ENCODE measurements at regions not wholly inside any gene's neighbourhood (a gene's known extent, or its start where the extent isn't known, plus 50 kb on each side); places are given as distances from the start of the nearest gene placed in this dataset.
"Not testable (repeated sequence)": the region's sequence is repeated elsewhere in the genome, so short reads cannot be mapped to it uniquely, and the experiment has no call there.

DNA sequence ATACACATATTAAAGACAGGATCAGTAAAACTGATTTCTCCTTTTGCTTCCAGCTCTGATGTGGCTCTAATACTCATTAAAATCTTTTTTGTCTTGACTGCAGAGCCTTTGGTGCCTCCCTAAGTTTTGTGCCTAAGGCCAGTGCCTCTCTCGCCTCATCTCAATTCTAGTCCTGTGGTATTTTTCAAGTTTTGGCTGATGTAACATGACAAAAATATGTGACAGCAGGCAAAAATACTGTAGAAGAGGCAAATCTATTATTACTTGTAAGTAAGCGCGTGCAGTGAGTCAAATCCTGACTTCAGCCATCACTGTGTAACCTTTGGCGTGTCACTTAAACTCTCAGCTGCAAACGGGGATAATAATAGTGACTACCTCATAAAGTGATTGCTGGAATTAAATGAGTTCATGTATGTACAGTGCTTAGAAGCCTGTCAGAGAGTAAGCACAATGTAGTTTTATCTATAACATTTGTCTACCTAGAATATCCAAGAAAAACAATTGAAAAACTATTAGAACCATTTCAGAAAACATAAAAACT is 74.0 kb downstream of the MAB21L3 start:
- no peak for DNase-seq (ENCODE audit: low read depth)

DNA sequence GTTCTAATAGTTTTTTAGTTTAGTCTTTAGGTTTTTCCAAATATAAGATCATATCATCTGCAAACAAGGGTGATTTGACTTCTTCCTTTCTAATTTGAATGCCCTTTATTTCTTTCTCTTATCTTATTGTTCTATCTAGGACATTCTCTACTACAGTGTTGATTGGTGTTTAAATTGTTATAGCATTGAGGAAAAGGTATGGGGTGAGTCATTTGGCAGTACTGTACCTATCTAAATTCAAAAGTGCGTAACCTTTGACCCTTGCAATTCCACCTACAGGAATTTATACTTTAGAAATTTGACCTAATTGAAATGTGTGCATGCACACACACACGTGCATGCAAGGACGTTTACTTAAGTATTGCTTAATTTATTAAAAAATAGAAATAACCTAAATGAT is 78.3 kb downstream of the MAB21L3 start:
- DNase-seq (ENCODE audit: low read depth): no peak

DNA sequence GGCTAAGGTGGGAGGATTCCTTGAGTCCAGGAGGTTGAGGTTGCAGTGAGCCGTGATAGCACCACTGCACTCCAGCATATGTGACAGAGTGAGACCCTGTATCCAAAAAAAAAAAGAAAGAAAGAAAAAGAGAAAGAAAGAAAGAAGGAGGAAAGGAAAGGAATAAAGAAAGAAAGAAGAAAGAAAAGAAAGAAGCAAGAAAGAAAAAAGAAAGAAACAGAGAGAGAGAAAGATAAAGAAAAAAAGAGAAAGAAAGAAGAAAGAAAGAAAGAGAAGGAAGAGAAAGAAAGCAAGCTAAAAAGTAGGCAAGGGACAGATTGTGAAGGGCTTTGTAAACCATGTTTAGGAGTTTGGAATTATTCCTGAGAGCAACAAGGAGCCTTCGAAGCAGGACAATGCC is 80.1 kb downstream of the MAB21L3 start:
- no peak for DNase-seq (ENCODE audit: low read depth)

DNA sequence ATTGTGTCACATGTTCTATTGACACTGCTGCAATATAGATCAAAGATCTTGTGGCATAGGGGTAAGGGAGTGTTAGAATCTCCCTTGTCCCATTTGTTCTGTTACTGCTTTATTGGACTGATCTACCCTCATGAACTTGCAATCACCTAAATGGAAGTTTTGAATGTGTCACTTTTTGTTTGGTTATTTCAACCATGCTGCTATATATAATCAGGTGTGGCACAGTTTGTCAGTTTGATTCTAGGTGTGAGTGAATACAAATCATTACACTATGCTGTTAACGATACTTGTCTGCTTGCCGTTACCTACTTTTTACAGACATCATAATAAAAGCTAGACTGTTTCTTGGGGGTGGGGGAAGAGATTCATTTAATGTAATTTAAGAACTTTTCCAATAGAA is 82.6 kb downstream of the MAB21L3 start:
- no peak for DNase-seq (ENCODE audit: low read depth)

DNA sequence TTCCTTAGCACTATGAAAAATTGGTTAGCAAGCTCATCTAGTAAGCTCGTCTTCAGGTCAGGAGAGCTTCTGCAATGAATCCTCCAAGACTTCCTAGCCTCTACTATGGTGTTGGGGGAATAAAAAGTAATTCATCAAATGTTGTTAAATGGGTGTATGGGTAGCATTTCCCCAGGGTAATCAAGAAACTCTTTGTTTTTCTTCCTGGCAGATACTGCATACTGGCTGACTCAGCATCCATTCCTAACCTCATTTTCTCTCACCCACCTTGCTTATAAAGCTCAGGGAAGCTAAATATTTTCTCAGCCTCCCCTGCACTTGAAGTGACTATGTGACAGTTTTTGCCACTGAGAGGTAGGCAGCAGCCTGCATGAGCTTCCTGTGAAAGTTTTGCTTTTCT is 83.4 kb downstream of the MAB21L3 start:
- DNase-seq (ENCODE audit: low read depth): no peak

DNA sequence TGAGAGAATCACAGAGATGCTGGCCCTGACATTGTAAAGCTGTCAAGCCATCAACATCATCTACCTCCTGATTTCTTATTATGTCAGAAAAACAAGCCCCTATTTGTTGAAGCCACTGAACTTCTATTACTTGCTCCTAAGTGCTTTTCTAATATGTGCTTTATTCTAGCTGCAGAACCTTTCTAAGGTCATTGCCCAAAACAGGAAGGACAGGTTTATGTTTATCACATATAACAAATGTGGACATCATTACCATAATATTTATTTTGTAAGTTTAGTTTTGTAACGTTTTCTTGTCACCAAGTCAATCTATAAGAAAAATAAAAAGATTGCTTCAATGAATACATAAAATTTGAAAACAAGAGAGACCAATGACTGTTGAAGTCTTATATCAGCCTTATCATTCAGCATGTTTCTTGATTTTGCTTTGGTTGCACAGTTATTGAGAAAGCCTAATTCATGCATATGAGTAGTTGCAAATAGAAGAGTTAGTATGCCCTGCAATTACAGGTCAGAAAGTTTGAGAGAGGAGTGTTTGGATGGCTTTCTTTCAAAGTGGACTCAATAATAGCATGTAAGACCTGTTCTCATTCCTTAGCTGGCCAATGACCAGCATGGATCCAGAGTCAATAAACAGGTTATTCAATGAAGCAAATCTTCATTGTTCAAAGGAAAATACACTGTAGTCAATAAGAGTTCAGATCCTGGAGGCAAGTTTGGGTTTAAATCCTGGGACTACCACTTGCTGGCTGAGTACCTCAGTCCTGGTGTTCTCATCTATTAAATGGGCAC is 84.1 kb downstream of the MAB21L3 start:
- DNase-seq (ENCODE audit: low read depth): no peak

DNA sequence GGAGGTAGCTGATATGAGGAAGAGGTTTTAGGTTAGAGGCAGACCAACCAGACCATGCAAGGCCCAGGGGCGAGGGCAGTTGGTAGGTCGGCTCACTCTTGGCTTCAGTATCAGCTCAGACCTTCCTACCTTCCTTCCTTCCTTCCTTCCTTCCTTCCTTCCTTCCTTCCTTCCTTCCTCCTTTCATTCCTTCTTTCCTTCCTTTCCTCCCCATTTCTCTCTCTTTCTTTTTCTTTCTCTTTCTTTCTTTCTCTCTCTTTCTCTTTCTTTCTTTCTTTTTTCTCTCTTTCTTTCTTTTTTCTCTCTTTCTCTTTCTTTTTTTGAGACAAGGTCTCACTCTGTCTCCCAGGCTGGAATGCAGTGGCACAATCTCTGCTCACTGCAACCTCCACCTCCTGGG is 89.1 kb downstream of the MAB21L3 start:
- DNase-seq (ENCODE audit: low read depth): not testable (repeated sequence)

DNA sequence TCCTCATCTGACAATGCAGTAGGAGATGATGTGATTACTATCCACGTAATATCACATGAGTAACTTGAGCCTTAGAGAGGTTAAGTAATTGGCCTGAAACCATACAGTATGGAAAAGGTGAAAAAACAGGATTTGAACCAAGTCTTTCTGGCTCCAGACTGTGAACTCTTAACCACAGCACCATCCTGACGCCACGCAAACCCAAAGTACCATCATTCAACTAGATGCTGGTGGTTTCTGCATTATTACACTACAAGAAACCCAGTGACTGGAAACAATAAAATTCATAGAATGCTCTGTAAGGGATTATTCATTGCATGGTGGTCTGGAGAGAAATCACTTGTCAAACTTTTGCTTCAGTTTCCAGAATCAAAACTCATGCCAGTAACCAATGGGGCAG is 90.7 kb downstream of the MAB21L3 start:
- DNase-seq (ENCODE audit: low read depth): no peak

DNA sequence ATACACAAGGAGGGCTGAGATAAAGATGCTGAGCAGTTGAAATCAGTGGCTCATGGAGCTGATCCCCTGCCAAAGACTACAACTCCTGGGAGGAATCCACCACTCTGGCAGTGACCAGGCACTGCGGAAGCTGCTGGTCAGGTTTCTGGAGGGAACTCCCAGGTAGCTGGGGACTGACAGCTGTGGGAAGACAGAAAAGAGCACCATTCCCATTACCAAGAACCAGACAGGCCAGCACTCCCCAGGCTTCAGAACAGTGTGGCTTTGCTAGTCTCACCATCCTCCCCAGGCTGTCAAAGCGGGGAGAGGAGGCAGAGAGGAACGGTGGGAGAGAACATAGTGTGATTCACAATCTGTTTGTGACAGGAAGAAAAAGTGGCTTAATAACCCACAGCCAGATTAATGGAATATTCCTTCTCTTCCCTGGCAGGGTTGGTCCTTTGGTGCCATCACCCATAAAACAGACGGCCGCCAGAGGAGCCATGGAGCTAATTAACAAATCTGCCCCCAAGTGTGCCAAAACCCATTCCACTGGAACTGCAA is 92.1 kb downstream of the MAB21L3 start:
- DNase-seq (ENCODE audit: low read depth): no peak

DNA sequence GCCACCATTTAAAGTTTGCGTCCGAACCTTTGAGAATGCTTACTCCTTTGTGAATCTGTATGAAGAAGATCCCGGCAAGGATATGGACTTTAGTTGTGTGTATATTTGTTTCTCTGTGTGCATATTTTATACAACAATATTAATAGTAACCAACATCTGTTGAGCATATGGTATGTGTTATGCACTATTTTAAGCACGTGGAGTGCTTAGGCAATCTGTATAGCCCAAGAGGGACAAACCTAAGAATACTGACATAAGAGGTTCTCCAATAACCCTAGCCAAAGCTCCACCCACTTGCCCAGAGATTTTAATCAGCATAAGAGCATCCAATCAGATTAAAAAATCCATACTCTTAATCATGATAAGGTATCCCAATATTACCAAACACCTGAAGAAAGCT is 92.7 kb downstream of the MAB21L3 start:
- no peak for DNase-seq (ENCODE audit: low read depth)

DNA sequence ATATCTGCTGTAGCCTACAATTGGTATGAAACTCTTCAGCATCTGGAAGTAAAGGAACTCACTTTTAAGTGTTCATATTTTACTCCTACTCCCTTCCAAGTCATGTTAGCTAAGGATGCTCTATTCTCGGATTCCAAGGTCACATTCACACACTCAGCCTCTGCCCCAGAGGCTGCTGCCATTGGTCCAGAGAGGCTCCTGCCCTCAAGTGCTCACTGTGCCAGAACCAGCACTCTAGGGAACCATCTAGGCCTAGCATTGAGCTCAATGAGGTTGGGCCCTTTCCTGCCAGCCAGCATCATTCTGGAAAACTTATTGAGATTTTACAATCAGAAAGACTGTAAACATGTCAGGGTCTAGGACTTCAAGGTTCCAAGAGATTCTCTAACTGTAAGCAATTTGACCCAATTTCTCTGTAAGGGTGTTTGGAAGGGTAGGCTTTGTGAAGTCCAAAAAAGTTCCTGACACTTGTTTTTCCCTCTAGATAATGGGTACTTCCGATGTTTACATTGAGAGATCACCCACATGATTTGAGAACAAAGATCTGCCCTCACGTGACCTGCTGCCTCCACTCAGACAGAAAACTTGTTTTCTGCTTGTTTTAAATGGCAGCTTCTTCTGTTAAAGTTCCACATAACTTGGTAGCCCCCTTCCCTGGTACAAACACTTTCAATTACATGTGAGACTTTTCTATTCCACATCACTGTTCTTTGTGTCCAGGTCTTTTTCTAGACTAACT is 94.9 kb downstream of the MAB21L3 start:
- DNase-seq (ENCODE audit: low read depth): no peak

DNA sequence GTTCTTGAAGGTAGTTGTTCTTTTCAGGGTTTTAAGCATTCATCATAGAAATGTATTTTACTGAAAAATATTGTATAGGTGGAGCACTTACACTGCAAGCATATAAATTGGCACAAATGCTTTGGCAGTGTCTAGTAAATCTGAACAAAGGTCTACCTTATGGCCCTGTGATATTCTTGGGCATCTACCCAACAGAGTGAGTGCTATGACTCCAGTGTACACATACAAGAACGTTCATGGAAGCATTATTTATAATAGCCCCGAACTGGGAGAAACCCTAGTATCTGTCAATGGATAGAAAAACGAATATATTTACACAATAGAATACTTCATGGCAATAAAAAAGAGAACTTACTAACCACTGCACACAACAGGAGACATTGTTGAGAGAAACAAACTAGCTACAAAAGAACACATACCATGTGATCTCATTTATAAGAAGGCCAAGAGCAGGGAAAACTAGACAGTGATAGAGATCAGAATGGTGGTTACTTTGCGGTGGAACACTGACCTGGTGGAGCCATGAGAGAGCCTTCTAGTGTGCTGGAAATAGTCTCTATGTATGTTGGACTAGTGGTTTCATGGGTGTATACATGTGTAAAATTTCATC is 96.0 kb downstream of the MAB21L3 start:
- DNase-seq (ENCODE audit: low read depth): no peak

DNA sequence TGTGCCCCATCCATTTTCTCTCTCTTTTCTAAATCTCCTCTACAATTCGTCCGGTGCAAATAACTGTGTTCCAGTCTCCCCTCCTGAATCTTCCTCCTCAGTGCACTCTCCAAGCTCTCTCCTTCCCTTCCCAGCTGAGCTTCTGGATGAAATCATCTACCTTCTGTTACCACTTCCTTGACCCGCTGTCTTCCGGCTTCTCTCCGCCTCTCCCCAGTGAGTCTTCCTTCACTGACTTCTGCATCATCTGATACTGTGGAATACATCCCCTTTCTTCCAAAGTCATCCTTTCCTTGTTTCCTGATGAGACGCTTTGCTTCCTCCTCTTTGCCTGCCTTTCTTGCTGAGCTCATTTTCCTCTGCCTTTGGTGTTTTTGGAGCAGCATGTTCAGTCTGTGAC is 96.9 kb downstream of the MAB21L3 start:
- no peak for DNase-seq (ENCODE audit: low read depth)

DNA sequence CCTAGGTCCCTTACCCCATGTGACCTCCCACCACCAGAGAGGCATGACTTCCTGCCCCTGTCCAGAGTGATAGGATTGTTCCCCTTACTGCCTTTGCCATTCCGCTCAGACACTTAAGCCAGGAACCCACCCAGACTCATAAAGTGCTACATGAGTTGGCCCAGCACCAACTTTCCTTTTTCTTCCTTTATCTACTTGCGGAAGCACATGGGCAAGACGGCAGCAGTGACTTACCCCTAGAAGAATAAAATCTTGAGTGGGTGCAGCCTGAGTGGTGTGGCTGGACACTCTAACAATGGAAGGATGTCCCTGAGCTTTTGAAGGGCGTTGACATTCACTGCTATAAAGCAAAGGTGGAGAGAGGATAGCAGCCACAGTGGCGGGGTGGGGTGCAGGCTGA is 100.1 kb downstream of the MAB21L3 start:
- no peak for DNase-seq (ENCODE audit: low read depth)

DNA sequence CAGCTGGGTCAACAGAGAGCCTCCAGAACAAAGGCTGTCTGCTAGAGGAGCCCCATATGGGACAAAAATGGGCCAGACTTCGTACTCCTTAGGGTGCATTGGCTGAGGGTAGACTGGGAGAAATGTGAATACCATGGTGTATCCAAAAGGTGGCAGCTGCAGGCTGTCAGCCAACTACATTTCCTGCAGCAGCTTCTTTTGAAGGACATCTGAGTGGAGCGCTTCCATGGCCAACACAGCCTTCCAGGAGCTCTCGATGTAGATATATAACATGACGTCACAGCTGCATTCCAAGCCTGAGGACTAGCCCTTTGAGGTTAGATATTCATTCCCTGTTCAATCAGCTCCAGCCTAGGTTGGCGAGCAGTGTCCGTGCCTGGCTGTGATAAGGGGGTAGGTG is 107.7 kb downstream of the MAB21L3 start:
- DNase-seq (ENCODE audit: low read depth): no peak

DNA sequence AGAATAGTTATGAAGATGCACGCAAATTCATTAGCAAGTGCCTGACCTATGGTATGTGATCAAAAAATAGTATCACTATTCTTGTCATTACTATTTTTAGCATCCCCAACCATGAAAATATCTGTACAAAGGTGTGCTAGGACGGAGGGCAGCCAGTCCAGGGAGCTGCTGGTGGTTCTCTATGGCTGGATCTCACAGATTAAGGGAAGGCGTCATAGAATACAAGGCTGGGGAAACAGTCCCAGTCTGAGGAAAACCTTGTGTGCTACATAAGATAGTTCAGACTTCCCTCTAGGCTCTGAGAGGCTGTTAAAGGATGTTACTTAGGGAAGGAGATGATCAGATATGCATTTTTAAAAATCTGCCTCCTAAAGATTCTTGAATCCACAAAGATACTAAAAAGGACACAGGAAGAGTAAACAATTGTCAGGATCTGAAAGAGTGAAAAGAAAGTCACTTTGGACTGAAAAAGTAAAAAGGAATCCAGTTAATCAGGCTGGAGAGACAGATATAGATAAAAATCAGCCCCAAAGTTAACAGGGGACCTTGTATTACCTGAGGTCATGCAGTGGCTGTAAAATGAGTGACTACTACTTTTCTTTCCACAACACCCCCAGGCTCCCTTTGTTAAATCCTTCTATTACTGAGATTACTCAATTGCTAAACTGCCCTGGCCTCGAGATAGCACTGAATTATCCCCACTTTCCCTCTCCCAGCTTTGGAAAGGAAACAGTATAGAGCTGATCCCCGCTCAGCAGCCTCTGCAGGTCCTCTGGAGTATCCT is 108.6 kb downstream of the MAB21L3 start:
- DNase-seq (ENCODE audit: low read depth): no peak

DNA sequence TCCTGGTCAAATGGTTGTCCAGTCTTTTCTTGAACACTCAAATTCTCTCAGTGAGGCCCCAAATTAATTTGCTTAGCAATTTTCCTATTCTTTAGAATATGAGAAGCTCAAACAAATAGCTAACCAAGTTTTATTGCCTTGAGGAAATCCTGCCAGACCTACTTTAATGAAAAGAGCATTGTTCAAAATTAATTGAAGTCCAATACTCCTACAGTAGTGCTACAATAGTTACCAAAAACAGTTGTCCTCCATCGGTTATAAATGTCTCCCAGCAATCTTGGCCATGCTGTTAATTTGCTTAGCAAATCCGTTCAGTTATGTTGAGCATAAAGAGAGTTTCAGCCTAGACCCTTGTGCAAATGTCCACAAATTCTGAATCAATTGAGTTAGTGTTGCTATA is 112.9 kb downstream of the MAB21L3 start:
- DNase-seq (ENCODE audit: low read depth): no peak

DNA sequence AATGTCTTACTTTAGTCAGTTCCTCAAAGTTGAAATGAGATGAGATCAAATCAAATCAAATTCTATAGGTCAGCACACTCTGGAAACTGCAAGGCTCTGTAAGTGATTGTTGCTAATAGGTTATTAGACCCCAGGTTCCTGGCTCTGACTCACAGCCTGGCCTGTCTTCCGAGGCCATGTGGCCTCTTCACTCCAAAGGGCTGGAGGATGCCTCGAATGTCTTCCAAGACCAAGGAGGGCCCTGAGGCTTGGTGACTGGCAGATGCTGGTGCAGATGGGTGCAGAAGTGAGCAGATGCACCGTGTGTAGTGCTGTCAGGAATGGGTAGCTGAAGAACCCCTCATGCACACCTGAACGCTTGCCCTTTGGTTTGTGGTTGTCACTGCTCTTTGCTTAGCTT is 113.4 kb downstream of the MAB21L3 start:
- DNase-seq (ENCODE audit: low read depth): no peak

DNA sequence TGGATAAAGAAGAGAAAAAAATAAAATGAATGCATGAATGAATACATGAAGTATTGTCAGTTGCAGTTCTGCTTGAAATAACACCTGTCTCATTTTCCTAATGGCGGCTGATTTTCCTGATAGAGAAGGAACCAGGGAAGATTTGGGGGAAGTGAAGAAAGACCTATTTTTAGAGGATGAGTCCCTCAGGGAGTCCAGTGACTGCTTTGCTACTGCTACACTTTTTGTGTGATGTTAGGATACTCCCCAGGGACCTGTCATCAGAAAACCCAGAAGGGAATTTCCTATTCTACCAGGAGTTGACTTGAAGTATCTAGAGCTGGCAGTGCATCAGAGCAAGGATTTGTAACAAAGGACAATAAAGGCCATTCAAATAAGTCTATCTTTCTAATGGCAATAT is 114.8 kb downstream of the MAB21L3 start:
- DNase-seq (ENCODE audit: low read depth): no peak

DNA sequence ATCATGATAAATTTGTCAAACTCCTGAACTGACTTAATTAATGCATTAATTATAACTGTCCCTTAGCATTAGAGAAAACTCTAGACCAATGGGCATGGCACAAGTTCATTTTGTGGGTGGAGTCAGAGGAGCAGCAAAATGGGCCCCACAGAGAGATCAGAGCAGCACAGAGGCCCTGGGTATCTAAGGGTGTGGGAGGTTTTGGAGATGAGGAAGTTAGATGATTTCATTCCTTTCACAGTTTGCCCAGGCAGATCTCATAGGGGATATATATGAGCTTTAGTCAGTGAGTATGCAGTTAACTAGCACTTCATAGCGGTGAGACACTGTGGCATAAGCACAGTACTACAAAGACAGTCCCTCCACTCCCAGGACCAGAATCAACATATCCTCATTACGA is 117.3 kb downstream of the MAB21L3 start:
- DNase-seq (ENCODE audit: low read depth): no peak

DNA sequence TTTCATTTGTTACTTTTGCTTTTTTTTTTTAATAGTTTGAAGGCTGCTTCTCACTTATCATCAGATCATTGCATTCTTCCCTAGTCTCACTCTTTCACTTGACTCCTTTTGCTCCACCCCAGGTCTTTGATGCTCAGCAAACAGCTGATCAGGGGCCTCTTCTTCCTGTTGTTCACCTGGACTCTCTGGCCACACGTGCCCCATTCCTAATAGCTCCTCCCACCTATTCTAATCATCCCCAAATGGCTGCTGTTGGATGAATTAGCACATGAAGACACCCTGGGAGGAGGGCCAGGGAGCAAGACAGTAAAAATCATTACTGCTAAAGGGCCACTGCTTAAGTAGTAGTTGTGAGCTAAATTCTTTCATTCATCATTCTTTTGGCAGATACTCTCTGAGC is 119.5 kb downstream of the MAB21L3 start:
- no peak for DNase-seq (ENCODE audit: low read depth)

DNA sequence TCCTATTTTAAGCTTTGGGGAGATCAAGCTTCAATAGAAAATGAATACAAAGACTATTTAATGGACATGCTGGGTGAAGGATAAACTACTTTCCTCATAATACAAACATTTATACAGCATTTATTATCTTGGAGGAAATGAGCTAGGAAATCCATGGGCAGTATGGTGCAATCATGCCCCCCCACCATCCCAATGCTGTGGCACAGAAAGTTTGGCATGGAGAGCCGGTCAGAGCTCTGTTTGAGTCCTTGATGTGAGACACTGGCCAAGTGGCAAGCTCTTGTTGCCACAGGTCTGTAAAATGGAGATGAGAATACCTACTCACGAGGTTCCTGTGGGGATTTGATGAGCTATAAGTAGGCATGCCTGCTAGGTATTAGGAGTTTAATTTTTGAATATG is 120.6 kb downstream of the MAB21L3 start:
- DNase-seq (ENCODE audit: low read depth): no peak
